AG10803 (cell line): ENCODE measurements at regions not wholly inside any gene's neighbourhood (a gene's known extent, or its start where the extent isn't known, plus 50 kb on each side); places are given as distances from the start of the nearest gene placed in this dataset.

Experiments used
- DNase-seq: peaks from one replicate; pipeline ENCODE4 v3.0.0; 2010; ENCODE audit warnings: low read depth
- H3K4me3 ChIP-seq: 2 replicates; pipeline ENCODE4 v1.5.1; 2011; ENCODE audit warnings: mild to moderate bottlenecking, low read length, control low read depth
- TF ChIP-seq, protein P1 (sequence below): conservative IDR thresholded peaks from 2 replicates; pipeline ENCODE4 v1.5.1; 2011; ENCODE audit warnings: mild to moderate bottlenecking, low read length, control low read depth, inconsistent platforms

DNA sequence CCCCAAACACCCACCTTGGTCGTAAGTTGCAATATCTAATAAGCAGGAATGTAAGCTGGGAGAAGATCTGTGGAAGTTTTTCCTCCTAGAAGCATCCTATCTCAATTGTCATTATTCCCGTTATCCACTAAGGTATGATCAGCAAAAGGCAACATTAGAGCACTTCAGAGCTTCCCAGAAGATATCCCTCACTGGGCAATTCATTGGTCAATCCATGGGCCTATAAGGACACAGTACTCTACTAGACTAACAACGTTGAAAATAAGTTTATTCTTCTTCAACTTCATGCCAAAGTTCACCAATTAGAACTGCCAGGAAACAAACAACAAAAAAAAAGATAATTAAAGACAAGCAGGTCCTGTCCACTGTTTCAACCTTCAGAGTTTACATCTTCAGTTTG, 433.0 kb upstream of the POU3F3 start:
- no peak overlapping the region for H3K4me3 ChIP-seq
- no peak for DNase-seq
- TF ChIP-seq, protein P1, sequence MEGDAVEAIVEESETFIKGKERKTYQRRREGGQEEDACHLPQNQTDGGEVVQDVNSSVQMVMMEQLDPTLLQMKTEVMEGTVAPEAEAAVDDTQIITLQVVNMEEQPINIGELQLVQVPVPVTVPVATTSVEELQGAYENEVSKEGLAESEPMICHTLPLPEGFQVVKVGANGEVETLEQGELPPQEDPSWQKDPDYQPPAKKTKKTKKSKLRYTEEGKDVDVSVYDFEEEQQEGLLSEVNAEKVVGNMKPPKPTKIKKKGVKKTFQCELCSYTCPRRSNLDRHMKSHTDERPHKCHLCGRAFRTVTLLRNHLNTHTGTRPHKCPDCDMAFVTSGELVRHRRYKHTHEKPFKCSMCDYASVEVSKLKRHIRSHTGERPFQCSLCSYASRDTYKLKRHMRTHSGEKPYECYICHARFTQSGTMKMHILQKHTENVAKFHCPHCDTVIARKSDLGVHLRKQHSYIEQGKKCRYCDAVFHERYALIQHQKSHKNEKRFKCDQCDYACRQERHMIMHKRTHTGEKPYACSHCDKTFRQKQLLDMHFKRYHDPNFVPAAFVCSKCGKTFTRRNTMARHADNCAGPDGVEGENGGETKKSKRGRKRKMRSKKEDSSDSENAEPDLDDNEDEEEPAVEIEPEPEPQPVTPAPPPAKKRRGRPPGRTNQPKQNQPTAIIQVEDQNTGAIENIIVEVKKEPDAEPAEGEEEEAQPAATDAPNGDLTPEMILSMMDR = no peak

DNA sequence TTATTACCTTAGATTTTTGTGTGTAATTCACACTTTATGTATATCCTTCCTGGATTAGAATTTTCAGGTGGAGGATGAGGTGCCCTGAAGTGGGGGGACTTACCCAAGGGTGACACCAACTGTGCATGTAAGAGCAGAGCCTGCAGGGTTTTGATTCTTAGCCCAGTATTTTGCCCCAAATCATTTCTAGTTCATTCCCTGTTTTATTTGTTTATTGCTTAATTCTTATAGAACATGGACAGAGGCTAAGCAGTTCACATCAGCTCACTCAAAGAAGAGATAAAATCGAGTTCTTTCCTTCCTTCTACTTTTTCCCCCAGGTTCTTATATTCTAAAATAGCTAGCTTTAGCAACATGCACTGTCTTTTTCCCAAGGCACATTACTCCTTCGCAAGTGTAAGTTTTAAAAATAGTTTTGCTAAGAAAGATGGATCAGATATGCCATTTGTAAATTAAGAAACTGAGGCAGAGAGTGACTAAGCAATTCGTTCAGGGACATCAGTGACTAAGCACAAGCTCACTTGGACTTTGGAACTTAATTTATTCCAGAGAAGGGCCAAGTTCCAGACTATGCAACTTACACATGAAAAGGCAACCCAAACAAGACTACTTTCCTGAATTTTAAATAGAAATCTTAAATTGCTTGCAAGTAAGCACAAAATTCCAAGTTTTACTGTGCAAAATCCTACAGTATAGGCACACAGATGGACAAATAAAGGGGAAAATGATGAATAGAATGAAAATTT, 427.9 kb upstream of the POU3F3 start:
- no peak for DNase-seq
- H3K4me3 ChIP-seq = no peak overlapping the region
- TF ChIP-seq, protein P1 = no peak

DNA sequence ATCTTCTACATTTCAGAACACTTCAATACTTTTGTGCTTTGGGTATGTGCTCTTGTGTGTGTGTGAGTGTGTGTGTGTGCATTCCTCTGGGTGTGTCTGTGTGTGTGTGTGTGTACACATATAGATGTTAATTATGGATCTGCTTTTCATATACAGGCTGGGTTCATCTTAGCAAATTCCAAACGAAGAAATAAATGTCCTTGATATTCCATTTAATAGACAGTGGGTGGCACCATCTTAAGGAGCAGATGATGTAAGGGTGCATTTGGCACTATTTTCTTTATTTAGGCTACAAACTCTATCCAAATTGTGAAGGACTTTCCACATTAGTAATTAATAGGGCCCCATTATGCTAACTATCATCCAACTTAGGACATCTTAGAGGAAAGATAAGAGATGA, 425.8 kb upstream of the POU3F3 start:
- DNase-seq = no peak
- TF ChIP-seq, protein P1 = no peak
- H3K4me3 ChIP-seq = no peak overlapping the region

DNA sequence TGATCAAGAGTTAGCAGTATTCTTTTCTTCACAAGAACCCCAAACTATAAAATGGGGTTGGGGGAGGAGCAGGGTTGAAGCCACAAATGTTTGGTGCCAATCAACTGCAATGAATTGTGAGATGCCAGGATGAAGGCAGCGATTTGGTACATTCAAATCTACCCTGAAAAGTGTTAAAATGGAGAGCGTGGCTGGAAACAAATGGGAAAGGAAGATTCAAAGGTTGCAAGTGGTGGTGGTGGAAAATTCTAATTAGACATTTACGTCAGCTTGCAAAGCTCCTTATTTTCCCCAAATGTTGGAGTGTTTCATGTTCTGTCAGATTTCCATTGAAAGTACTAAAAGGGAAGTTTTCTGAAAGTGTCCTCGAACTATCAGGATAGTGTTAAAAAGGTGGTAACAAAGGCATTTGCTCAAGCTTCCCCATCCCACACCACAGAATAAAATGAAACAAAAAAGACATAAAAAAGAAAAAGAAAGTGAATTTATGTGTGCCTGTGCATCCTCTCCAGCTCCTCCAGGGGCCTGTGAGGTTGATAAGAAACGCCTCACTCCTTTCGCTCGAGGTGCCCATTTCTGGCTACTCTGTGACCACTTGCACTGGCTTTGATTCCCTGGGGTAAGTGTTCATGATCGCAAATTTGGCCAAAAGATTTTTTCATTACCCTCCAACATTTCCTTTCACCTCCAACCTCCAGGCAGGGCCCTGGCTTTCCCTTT, 424.1 kb upstream of the POU3F3 start:
- TF ChIP-seq, protein P1 = no peak
- H3K4me3 ChIP-seq = no peak overlapping the region
- DNase-seq = no peak

DNA sequence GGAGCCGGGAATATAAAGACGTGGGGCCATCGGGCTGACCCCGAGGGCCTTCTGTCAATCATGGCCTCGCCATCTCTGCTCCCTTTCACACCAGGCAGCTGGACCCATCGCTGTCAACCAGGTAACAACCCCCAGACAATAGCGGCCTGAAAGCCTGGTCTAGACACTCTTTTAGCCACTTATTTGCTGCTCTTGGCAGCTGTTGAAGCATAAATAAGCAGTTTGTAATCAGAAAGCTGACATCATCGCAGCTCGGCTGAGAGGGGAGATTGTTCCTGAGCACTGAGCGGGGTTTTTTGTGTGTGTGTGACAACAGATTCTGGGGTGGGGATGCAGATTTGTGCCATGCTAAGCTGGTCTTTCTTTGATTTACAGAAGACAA, 423.6 kb upstream of the POU3F3 start:
- TF ChIP-seq, protein P1 = no peak
- H3K4me3 ChIP-seq = no peak overlapping the region
- DNase-seq = no peak

DNA sequence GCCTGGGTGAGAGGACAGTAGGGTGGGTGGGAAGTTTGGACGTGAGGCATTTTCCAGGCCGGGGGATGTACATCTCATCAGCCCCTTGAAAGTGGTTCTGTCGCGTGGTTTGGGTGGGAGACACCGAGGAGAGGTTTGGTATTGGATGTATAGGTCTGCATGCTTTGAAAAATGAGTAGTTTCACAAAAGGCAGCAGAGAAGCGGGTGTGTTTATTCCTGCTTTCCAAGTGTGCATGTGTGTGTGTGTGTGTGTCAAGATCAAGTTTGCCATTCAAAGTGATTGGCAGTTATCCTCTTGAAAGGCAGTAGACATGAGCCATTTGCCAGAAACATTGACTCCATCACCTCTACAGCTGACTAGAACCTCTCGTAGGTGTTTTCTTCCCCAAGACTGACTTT, 423.1 kb upstream of the POU3F3 start:
- DNase-seq = no peak
- H3K4me3 ChIP-seq = no peak overlapping the region
- TF ChIP-seq, protein P1 = no peak

DNA sequence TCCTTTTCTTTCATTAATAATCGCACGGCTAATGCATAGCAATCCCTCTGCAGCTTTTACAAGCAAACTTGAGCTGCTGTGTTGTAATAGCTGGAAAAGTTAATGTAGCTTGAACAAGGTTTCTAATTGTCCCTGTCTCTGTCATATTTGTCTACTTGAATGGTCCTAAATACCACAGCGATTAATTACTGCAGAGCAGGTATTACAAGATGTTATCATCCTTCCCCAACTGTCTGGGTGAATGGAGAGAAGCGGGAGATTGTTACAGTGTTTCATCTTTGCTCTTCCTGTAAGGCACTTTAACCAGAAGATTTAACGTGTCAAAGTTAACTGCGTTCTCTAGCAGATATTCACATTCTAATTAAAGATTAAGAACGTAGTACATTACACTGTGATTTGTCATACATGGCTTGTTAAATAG, 422.2 kb upstream of the POU3F3 start:
- no peak overlapping the region for H3K4me3 ChIP-seq
- TF ChIP-seq, protein P1 = no peak
- DNase-seq = no peak
